ENCODE measurements at regions not wholly inside any gene's neighbourhood (a gene's known extent, or its start where the extent isn't known, plus 50 kb on each side); places are given as distances from the start of the nearest gene placed in this dataset.

DNA sequence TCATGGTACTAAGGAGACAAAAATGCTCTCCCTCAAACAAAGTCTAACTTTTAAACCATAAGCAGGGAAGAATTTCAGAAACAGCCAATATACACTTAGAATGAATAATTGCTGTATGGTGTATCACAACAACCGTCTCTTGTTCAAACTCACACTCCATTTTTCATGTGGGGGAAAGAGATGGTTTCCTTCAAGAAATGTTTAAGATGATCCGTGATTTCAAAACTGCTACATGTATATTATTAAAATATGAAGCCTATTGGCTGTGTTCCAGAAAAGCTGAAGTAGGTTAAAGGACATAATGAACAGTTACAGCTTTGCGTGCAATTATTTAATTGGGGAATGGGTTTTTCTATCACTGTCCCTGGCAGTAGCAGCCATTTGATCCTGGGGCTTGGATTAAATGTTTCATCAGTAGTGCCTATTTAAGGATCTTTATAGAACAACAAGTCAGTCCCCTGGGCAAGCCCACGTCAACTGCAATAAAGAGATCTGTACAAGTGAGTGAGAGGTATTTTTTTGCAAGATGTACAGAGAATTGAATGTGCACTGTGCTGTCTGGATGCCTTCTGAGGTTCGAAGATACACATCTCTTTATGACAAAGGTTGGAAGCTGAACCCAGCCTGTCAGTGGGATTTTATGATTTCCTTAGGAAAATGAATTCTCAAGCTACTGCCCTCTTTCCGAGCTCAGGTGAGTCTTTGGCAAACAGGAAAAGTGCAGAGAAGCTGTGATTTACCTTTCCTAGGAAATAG is 337.2 kb upstream of the RARB start:
- no peak for TF ChIP-seq ZNF501 (tag by site-specific recombination; IDR thresholded peaks at IDR 0.05)
- TF ChIP-seq, protein P1, sequence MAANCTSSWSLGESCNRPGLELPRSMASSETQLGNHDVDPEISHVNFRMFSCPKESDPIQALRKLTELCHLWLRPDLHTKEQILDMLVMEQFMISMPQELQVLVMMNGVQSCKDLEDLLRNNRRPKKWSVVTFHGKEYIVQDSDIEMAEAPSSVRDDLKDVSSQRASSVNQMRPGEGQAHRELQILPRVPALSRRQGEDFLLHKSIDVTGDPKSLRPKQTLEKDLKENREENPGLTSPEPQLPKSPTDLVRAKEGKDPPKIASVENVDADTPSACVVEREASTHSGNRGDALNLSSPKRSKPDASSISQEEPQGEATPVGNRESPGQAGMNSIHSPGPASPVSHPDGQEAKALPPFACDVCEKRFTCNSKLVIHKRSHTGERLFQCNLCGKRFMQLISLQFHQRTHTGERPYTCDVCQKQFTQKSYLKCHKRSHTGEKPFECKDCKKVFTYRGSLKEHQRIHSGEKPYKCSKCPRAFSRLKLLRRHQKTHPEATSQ (tag by site-specific recombination; IDR thresholded peaks at IDR 0.05) = no peak
- TF ChIP-seq FEZF1 (tag by site-specific recombination; IDR thresholded peaks at IDR 0.05) = no peak
- no peak for TF ChIP-seq ZNF248 (tag by site-specific recombination; IDR thresholded peaks at IDR 0.05)
- TF ChIP-seq ZNF747 (tag by site-specific recombination; IDR thresholded peaks at IDR 0.05) = no peak
- TF ChIP-seq CTCF (tag by site-specific recombination; IDR thresholded peaks at IDR 0.05) = no peak
- TF ChIP-seq YY1 (tag by site-specific recombination; IDR thresholded peaks at IDR 0.05) = no peak
- TF ChIP-seq ZNF133 (tag by site-specific recombination; IDR thresholded peaks at IDR 0.05) = no peak
- no peak for TF ChIP-seq ZNF155 (tag by site-specific recombination; IDR thresholded peaks at IDR 0.05)
- TF ChIP-seq ZBTB49 (tag by site-specific recombination; IDR thresholded peaks at IDR 0.05; ENCODE audit: low read depth) = no peak
- no peak for TF ChIP-seq ZNF639 (tag by site-specific recombination; IDR thresholded peaks at IDR 0.05)
- no peak for TF ChIP-seq ZNF423 (tag by site-specific recombination; IDR thresholded peaks at IDR 0.05)

Measured in HEK293 (cell line).